GM13977 (cell line): ENCODE measurements at regions not wholly inside any gene's neighbourhood (a gene's known extent, or its start where the extent isn't known, plus 50 kb on each side); places are given as distances from the start of the nearest gene placed in this dataset.

Source experiments
- DNase-seq: peaks from one replicate; pipeline ENCODE4 v3.0.0; 2012; ENCODE audit warnings: low spot score
- CTCF ChIP-seq: IDR thresholded peaks from 2 replicates; pipeline ENCODE4 v1.5.1; 2012; ENCODE audit warnings: mild to moderate bottlenecking, control low read depth; ENCODE audit not compliant: insufficient read depth; ENCODE audit errors: extremely low read depth, missing control alignments
- in situ Hi-C: fragments of 300-500 bp; cut with MboI; formaldehyde crosslinking; loops from one replicate; pipeline ENCODE4 v1.12.0; 2022; ENCODE audit warnings: low sequenced_read_pairs, low pct_unique_long_range_greater_than_20kb, mixed read lengths, inconsistent platforms; ENCODE audit not compliant: unreplicated experiment

GRCh38 chr1:90802622-90803021 lies 85.5 kb upstream of the BARHL2 start:
- in situ Hi-C loops: no loop called here
- no peak for DNase-seq
- no peak for TF ChIP-seq CTCF

- no peak for TF ChIP-seq CTCF
- in situ Hi-C loops: no loop called here
- DNase-seq: no peak
Measured at GRCh38 chr1:90800012-90800717, 83.1 kb upstream of the BARHL2 start.

- TF ChIP-seq CTCF: no peak
- no peak for DNase-seq
- in situ Hi-C loops: no loop called here
Measured at GRCh38 chr1:90799326-90799725, 82.2 kb upstream of the BARHL2 start.

- in situ Hi-C loops: no loop called here
- no peak for TF ChIP-seq CTCF
- DNase-seq: no peak
Measured at GRCh38 chr1:90798883-90799282, 81.8 kb upstream of the BARHL2 start.

- TF ChIP-seq CTCF: no peak
- in situ Hi-C loops: no loop called here
Measured at GRCh38 chr1:90798344-90798743, 81.2 kb upstream of the BARHL2 start.

GRCh38 chr1:90795431-90795830 lies 78.3 kb upstream of the BARHL2 start:
- no peak for DNase-seq
- in situ Hi-C loops: no loop called here
- no peak for TF ChIP-seq CTCF

More at GRCh38 chr1:90798344-90798743, 81.2 kb upstream of the BARHL2 start:
- DNase-seq: no peak
